ENCODE measurements at regions not wholly inside any gene's neighbourhood (a gene's known extent, or its start where the extent isn't known, plus 50 kb on each side); places are given as distances from the start of the nearest gene placed in this dataset.
A peak's percentile ranks its signal among the peaks of the same experiment; 100 is the strongest.

DNA sequence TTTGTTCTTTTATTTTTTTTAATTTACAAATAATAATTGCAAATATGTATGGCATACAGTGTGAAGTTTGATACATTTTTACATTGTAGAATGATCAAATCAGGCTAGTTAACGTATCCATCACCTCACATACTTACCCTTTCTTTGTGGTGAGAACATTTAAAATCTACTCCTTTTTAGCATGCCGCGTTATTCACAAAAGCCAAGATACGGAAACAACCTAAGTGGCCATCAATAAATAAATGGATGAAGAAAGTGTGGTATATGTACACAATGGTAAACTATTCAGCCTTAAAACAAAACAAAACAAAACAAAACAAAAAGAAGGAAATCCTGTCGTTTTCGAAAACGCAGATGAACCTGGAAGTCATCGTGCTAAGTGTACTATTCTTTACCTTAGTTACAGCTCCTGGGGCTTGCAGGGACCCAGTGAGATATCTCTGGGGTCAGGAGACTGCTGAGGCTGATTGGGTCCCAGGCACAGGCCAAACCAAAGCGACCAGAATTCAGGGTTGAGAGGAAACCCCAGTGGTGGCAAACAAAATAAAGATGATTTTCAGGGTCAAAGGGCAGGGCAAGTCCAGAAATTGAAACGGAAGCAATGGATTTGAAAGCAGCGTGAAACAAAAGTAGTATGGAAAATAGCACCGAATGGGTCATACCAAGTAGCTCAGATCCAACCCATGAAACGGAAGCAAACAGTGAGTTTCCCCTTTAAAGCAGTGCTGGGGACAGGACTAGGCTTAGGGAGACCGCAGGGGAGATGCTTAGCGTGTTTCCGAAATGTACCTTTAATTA lies 188.2 kb downstream of the PLPP3 start:
- Mint-ChIP-seq H3K4me1 (ENCODE audit: unreplicated experiment) (peaks cover 27% of the 10 kb centered on the region), H3K27ac (no peak overlapping the region), H3K4me3 (no peak overlapping the region), H3K27me3 (peaks cover 25% of the 10 kb centered on the region), H3K9me3 (peaks cover 4% of the 10 kb centered on the region), H3K36me3 (no peaks in the 10 kb centered on the region)
- TF ChIP-seq, protein P1, sequence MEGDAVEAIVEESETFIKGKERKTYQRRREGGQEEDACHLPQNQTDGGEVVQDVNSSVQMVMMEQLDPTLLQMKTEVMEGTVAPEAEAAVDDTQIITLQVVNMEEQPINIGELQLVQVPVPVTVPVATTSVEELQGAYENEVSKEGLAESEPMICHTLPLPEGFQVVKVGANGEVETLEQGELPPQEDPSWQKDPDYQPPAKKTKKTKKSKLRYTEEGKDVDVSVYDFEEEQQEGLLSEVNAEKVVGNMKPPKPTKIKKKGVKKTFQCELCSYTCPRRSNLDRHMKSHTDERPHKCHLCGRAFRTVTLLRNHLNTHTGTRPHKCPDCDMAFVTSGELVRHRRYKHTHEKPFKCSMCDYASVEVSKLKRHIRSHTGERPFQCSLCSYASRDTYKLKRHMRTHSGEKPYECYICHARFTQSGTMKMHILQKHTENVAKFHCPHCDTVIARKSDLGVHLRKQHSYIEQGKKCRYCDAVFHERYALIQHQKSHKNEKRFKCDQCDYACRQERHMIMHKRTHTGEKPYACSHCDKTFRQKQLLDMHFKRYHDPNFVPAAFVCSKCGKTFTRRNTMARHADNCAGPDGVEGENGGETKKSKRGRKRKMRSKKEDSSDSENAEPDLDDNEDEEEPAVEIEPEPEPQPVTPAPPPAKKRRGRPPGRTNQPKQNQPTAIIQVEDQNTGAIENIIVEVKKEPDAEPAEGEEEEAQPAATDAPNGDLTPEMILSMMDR (conservative IDR thresholded peaks at IDR 0.05) = no peak
- no peak for DNase-seq (ENCODE audit: extremely low spot score, unreplicated experiment)

DNA sequence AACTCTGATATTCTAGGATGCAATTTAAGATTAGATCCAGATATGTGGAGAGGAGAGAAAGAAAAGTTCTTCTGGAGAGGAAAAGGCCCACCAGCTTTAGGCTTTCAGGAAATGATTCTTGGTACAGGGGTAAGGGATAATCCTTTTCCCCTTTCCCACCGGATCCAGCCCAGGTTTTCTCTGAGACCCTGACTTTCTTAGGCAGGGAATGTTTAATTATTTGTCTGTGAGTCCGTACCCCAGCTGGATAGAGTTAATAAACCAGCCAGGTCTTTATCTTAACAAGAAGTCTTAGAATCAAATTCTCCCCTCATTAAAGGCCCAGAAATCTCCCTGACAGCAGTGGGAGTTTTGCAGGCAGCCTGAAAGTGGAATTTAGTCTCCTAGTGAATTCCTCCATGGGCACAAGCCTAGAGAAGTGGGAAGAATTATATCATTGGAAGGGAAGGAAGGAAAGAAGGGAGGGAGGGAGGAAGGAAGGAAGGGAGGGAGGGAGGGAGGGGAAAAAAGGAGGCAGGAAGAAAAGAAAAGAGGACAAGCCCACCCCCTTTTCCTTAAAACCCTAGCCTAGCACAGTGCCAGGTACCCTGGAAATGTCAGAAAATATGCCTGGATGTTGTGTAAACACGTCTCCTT lies 189.0 kb downstream of the PLPP3 start:
- no peak for DNase-seq (ENCODE audit: extremely low spot score, unreplicated experiment)
- Mint-ChIP-seq H3K4me3 (peak overlapping the region; percentile 15), H3K36me3 (no peaks in the 10 kb centered on the region), H3K9me3 (peaks cover 4% of the 10 kb centered on the region), H3K27ac (no peak overlapping the region), H3K27me3 (peaks cover 25% of the 10 kb centered on the region), H3K4me1 (ENCODE audit: unreplicated experiment) (peaks cover 26% of the 10 kb centered on the region)
- TF ChIP-seq, protein P1 (conservative IDR thresholded peaks at IDR 0.05) = no peak

DNA sequence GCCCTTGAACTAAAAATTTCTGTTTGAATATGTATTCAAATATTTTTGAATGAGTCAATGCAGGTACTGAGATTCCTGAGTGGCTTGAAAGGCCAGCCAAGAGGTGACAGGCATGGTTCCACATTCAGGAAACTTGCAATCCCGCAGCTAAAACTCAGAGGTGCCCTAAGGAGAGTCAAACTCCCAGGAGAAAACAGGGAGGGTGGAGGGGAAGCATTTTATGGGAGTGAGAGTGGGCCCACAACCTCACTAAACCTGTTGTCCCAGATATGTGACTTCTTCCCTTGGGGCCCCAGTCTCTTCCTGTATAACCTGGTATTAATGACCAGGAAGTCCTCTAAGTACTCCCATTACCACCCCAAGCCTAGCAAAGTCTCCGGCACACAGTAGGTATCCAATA lies 189.6 kb downstream of the PLPP3 start:
- peaks cover 24% of the 10 kb centered on the region for H3K27me3 Mint-ChIP-seq
- H3K4me3 Mint-ChIP-seq = peak overlapping the region; percentile 15
- TF ChIP-seq, protein P1 (conservative IDR thresholded peaks at IDR 0.05) = no peak
- no peaks in the 10 kb centered on the region for H3K36me3 Mint-ChIP-seq
- peaks cover 26% of the 10 kb centered on the region for H3K4me1 Mint-ChIP-seq (ENCODE audit: unreplicated experiment)
- peaks cover 4% of the 10 kb centered on the region for H3K9me3 Mint-ChIP-seq
- H3K27ac Mint-ChIP-seq = no peak overlapping the region
- DNase-seq (ENCODE audit: extremely low spot score, unreplicated experiment) = no peak

DNA sequence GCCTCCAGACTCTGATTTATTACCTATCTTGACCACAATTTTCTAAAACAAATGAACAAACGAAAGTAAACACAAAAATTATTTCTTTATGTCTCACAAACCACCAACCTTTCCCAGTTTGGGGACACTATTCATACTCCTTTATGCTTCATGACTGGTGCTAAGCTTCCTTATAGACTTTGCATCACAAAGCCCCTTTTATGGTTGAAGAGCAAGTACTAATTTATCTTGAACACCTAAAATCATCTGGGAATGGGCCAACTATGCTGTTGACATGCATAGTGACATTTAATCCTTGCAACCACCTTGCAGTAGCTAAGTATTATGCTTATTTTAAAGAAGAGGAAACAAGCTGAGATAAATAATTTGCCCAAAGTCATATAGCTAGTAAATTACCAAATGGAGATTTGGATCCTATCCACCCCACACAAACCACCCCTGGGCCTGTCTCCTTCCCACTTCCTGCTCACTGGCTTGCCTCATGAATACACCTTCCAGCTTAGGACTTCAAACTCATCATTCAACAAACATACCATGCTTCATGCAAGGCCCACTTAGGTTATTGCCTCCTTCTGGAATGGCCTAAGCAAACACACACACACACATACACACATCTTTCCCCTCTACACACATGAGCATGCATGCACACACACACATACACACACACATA lies 192.2 kb downstream of the PLPP3 start:
- TF ChIP-seq, protein P1 (conservative IDR thresholded peaks at IDR 0.05) = no peak
- Mint-ChIP-seq H3K9me3 (no peaks in the 10 kb centered on the region), H3K4me3 (no peak overlapping the region), H3K27me3 (peaks cover 8% of the 10 kb centered on the region), H3K27ac (no peak overlapping the region), H3K4me1 (ENCODE audit: unreplicated experiment) (peaks cover 26% of the 10 kb centered on the region), H3K36me3 (no peaks in the 10 kb centered on the region)
- no peak for DNase-seq (ENCODE audit: extremely low spot score, unreplicated experiment)

DNA sequence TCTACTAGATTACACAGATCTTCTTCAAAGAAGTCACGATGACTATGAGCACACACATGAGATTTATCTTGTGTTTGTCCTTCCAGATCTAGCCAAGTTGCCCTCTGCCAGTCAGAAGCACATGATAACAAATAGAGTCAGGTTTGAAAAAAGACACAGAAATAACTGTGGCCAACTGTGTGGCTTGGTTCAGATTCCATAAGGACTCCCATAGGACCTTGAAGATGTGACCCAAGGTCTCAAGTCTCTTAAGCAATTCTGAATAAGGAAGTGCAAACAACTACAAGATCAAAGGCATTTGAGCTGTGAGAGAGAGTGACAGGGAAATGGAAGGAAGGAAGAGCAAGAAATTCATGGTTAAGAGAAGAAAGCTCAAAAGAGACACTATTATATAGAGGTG lies 194.0 kb downstream of the PLPP3 start:
- TF ChIP-seq, protein P1 (conservative IDR thresholded peaks at IDR 0.05) = no peak
- Mint-ChIP-seq H3K27ac (no peak overlapping the region), H3K9me3 (no peaks in the 10 kb centered on the region), H3K27me3 (no peaks in the 10 kb centered on the region), H3K36me3 (no peaks in the 10 kb centered on the region), H3K4me3 (no peak overlapping the region), H3K4me1 (ENCODE audit: unreplicated experiment) (peaks cover 12% of the 10 kb centered on the region)
- DNase-seq (ENCODE audit: extremely low spot score, unreplicated experiment) = no peak
